ENCODE measurements at regions not wholly inside any gene's neighbourhood (a gene's known extent, or its start where the extent isn't known, plus 50 kb on each side); places are given as distances from the start of the nearest gene placed in this dataset.
"Not testable (repeated sequence)": the region's sequence is repeated elsewhere in the genome, so short reads cannot be mapped to it uniquely, and the experiment has no call there.

- no peak for DNase-seq (ENCODE audit: low read depth in 3 of 3, low spot score in 2 of 3)
Measured at GRCh38 chr20:51934301-51935002, 132.1 kb upstream of the SALL4 start.

GRCh38 chr20:51931371-51931781, 129.1 kb upstream of the SALL4 start:
- no peak for DNase-seq (ENCODE audit: low read depth in 3 of 3, low spot score in 2 of 3)

GRCh38 chr20:51930775-51931174, 128.5 kb upstream of the SALL4 start:
- DNase-seq (ENCODE audit: low read depth in 3 of 3, low spot score in 2 of 3): no peak

- DNase-seq (ENCODE audit: low read depth in 3 of 3, low spot score in 2 of 3): no peak
Measured at GRCh38 chr20:51928931-51929330, 126.6 kb upstream of the SALL4 start.

- not testable (repeated sequence) for DNase-seq (ENCODE audit: low read depth in 3 of 3, low spot score in 2 of 3)
Measured at GRCh38 chr20:51927970-51928369, 125.6 kb upstream of the SALL4 start.

GRCh38 chr20:51926670-51927305, 124.5 kb upstream of the SALL4 start:
- no peak for DNase-seq (ENCODE audit: low read depth in 3 of 3, low spot score in 2 of 3)

- DNase-seq (ENCODE audit: low read depth in 3 of 3, low spot score in 2 of 3): no peak
Measured at GRCh38 chr20:51924509-51924908, 122.2 kb upstream of the SALL4 start.

- no peak for DNase-seq (ENCODE audit: low read depth in 3 of 3, low spot score in 2 of 3)
Measured at GRCh38 chr20:51923633-51924032, 121.3 kb upstream of the SALL4 start.

GRCh38 chr20:51922812-51923211, 120.5 kb upstream of the SALL4 start:
- not testable (repeated sequence) for DNase-seq (ENCODE audit: low read depth in 3 of 3, low spot score in 2 of 3)

- DNase-seq (ENCODE audit: low read depth in 3 of 3, low spot score in 2 of 3): no peak
Measured at GRCh38 chr20:51918561-51918960, 116.2 kb upstream of the SALL4 start.

- no peak for DNase-seq (ENCODE audit: low read depth in 3 of 3, low spot score in 2 of 3)
Measured at GRCh38 chr20:51917886-51918535, 115.7 kb upstream of the SALL4 start.

GRCh38 chr20:51916244-51916643, 113.9 kb upstream of the SALL4 start:
- no peak for DNase-seq (ENCODE audit: low read depth in 3 of 3, low spot score in 2 of 3)

- no peak for DNase-seq (ENCODE audit: low read depth in 3 of 3, low spot score in 2 of 3)
Measured at GRCh38 chr20:51914758-51915157, 112.4 kb upstream of the SALL4 start.

GRCh38 chr20:51910321-51911050, 108.2 kb upstream of the SALL4 start:
- no peak for DNase-seq (ENCODE audit: low read depth in 3 of 3, low spot score in 2 of 3)

GRCh38 chr20:51906679-51907078, 104.4 kb upstream of the SALL4 start:
- no peak for DNase-seq (ENCODE audit: low read depth in 3 of 3, low spot score in 2 of 3)

- DNase-seq (ENCODE audit: low read depth in 3 of 3, low spot score in 2 of 3): no peak
Measured at GRCh38 chr20:51906049-51906448, 103.7 kb upstream of the SALL4 start.

- DNase-seq (ENCODE audit: low read depth in 3 of 3, low spot score in 2 of 3): no peak
Measured at GRCh38 chr20:51902933-51903332, 100.6 kb upstream of the SALL4 start.

- no peak for DNase-seq (ENCODE audit: low read depth in 3 of 3, low spot score in 2 of 3)
Measured at GRCh38 chr20:51900443-51900842, 98.1 kb upstream of the SALL4 start.

GRCh38 chr20:51899674-51900073, 97.4 kb upstream of the SALL4 start:
- DNase-seq (ENCODE audit: low read depth in 3 of 3, low spot score in 2 of 3): no peak

- DNase-seq (ENCODE audit: low read depth in 3 of 3, low spot score in 2 of 3): no peak
Measured at GRCh38 chr20:51898788-51899187, 96.5 kb upstream of the SALL4 start.

- no peak for DNase-seq (ENCODE audit: low read depth in 3 of 3, low spot score in 2 of 3)
Measured at GRCh38 chr20:51894619-51895018, 92.3 kb upstream of the SALL4 start.
